ENCODE measurements at regions not wholly inside any gene's neighbourhood (a gene's known extent, or its start where the extent isn't known, plus 50 kb on each side); places are given as distances from the start of the nearest gene placed in this dataset.

DNA sequence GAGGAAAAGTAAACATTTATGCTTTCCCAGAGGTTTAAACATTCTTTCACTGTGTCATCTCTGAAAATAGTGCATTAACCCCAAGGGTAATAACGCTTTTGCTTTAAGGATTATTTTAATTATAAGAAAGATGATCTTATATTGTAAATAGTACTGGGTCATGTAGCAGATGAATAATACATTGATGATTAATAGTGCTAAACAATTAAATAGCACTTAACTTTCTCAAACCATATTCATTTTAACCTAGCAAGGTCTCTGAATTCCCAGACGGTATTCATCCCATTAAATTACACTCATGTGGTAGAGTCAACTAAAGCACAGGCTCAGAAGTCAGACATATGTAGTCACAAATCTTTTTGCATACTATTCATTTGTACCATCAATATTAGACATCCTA is 115.6 kb upstream of the FAR2 start:
- Histone ChIP-seq H3K9me3 (ENCODE audit: low read length) (no peaks in the 10 kb centered on the region), H3K36me3 (ENCODE audit: insufficient read depth, low read length) (no peaks in the 10 kb centered on the region), H3K9me2 (ENCODE audit: insufficient read depth, low read length) (no peaks in the 10 kb centered on the region), H3F3A (ENCODE audit: insufficient read depth, low read length, poor library complexity, severe bottlenecking) (no peaks in the 10 kb centered on the region), H4K20me1 (ENCODE audit: insufficient read depth) (no peaks in the 10 kb centered on the region), H3K4me2 (ENCODE audit: low read length) (no peak overlapping the region), H3K79me2 (replicated peaks; ENCODE audit: insufficient read depth, low read length) (no peaks in the 10 kb centered on the region), H3K4me3 (ENCODE audit: low read length) (no peak overlapping the region), H3K27ac (ENCODE audit: low read length) (no peak overlapping the region), H3K9ac (ENCODE audit: low read length) (no peak overlapping the region), H3K27me3 (ENCODE audit: insufficient read depth, low read depth, low read length) (no peaks in the 10 kb centered on the region), H2AFZ (ENCODE audit: low read depth, low read length) (no peak overlapping the region)
- TF ChIP-seq CTCF (IDR thresholded peaks at IDR 0.05; ENCODE audit: poor library complexity, severe bottlenecking) = no peak
- TF ChIP-seq POLR2AphosphoS5 (IDR thresholded peaks at IDR 0.05) = no peak
- no peak for TF ChIP-seq RAD21 (conservative IDR thresholded peaks at IDR 0.05)
- TF ChIP-seq TAF1 (IDR thresholded peaks at IDR 0.05; ENCODE audit: low read depth) = no peak
- no peak for TF ChIP-seq EZH2 (IDR thresholded peaks at IDR 0.05; ENCODE audit: borderline replicate concordance, insufficient read depth, low read length, poor library complexity, severe bottlenecking)
- no peak for TF ChIP-seq SMC3 (conservative IDR thresholded peaks at IDR 0.05; ENCODE audit: poor library complexity)
- no peak for TF ChIP-seq MXI1 (conservative IDR thresholded peaks at IDR 0.05; ENCODE audit: poor library complexity, severe bottlenecking)
- TF ChIP-seq, protein P1, sequence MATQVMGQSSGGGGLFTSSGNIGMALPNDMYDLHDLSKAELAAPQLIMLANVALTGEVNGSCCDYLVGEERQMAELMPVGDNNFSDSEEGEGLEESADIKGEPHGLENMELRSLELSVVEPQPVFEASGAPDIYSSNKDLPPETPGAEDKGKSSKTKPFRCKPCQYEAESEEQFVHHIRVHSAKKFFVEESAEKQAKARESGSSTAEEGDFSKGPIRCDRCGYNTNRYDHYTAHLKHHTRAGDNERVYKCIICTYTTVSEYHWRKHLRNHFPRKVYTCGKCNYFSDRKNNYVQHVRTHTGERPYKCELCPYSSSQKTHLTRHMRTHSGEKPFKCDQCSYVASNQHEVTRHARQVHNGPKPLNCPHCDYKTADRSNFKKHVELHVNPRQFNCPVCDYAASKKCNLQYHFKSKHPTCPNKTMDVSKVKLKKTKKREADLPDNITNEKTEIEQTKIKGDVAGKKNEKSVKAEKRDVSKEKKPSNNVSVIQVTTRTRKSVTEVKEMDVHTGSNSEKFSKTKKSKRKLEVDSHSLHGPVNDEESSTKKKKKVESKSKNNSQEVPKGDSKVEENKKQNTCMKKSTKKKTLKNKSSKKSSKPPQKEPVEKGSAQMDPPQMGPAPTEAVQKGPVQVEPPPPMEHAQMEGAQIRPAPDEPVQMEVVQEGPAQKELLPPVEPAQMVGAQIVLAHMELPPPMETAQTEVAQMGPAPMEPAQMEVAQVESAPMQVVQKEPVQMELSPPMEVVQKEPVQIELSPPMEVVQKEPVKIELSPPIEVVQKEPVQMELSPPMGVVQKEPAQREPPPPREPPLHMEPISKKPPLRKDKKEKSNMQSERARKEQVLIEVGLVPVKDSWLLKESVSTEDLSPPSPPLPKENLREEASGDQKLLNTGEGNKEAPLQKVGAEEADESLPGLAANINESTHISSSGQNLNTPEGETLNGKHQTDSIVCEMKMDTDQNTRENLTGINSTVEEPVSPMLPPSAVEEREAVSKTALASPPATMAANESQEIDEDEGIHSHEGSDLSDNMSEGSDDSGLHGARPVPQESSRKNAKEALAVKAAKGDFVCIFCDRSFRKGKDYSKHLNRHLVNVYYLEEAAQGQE (IDR thresholded peaks at IDR 0.05; ENCODE audit: borderline replicate concordance) = no peak

- no peak overlapping the region for H3K4me3 ChIP-seq (ENCODE audit: low read length)
- H3K27me3 ChIP-seq (ENCODE audit: insufficient read depth, low read depth, low read length) = no peaks in the 10 kb centered on the region
- H3F3A ChIP-seq (ENCODE audit: insufficient read depth, low read length, poor library complexity, severe bottlenecking) = no peaks in the 10 kb centered on the region
- H3K36me3 ChIP-seq (ENCODE audit: insufficient read depth, low read length) = no peaks in the 10 kb centered on the region
- TF ChIP-seq EP300 (conservative IDR thresholded peaks at IDR 0.05; ENCODE audit: poor library complexity, severe bottlenecking) (no peak), CTCF (IDR thresholded peaks at IDR 0.05; ENCODE audit: poor library complexity, severe bottlenecking) (no peak), MXI1 (conservative IDR thresholded peaks at IDR 0.05; ENCODE audit: poor library complexity, severe bottlenecking) (no peak), SMC3 (conservative IDR thresholded peaks at IDR 0.05; ENCODE audit: poor library complexity) (no peak), EZH2 (IDR thresholded peaks at IDR 0.05; ENCODE audit: borderline replicate concordance, insufficient read depth, low read length, poor library complexity, severe bottlenecking) (no peak)
- no peaks in the 10 kb centered on the region for H3K79me2 ChIP-seq (replicated peaks; ENCODE audit: insufficient read depth, low read length)
- H3K9ac ChIP-seq (ENCODE audit: low read length) = no peak overlapping the region
- H3K4me2 ChIP-seq (ENCODE audit: low read length) = no peak overlapping the region
- H2AFZ ChIP-seq (ENCODE audit: low read depth, low read length) = no peak overlapping the region
- no peaks in the 10 kb centered on the region for H4K20me1 ChIP-seq (ENCODE audit: insufficient read depth)
- H3K27ac ChIP-seq (ENCODE audit: low read length) = no peak overlapping the region
- no peaks in the 10 kb centered on the region for H3K9me2 ChIP-seq (ENCODE audit: insufficient read depth, low read length)
- H3K9me3 ChIP-seq (ENCODE audit: low read length) = no peaks in the 10 kb centered on the region
These were observed 114.0 kb upstream of the FAR2 start for GRCh38 chr12:29035112-29035511.
